Kidney (tissue), 13 donors: ENCODE measurements at regions not wholly inside any gene's neighbourhood (a gene's known extent, or its start where the extent isn't known, plus 50 kb on each side); places are given as distances from the start of the nearest gene placed in this dataset.
"Not testable (repeated sequence)": the region's sequence is repeated elsewhere in the genome, so short reads cannot be mapped to it uniquely, and the experiment has no call there.

Experiments
- DNase-seq, 5 donors: peaks; one replicate each; pipeline ENCODE4 v3.0.0-alpha.2; 2013 to 2020
- FAIRE-seq: peaks from 2 replicates; lab custom pipeline; 2012; peaks lifted over from hg19 to GRCh38; lab: Jason Lieb, UNC
- H3K27ac ChIP-seq, 2 donors: one replicate each; pipeline ENCODE4 v1.7.0; 2013; ENCODE audit warnings: low read depth in 2 of 2, low read length in 2 of 2, inconsistent platforms in 1 of 2
- H3K27me3 ChIP-seq: one replicate; pipeline ENCODE4 v1.7.1; 2013; ENCODE audit warnings: low read length, inconsistent platforms; ENCODE audit not compliant: control insufficient read depth, insufficient read depth
- H3K36me3 ChIP-seq, 3 donors: one replicate each; pipeline versions ENCODE4 v1.7.0 to v1.7.1; 2013; ENCODE audit warnings: low read length in 3 of 3, control low read depth in 1 of 3, inconsistent platforms in 1 of 3; ENCODE audit not compliant: insufficient read depth in 3 of 3, control insufficient read depth in 2 of 3
- H3K4me1 ChIP-seq, 3 donors: one replicate each; pipeline versions ENCODE4 v1.7.0 to v1.7.1; 2013; ENCODE audit warnings: low read length in 3 of 3, inconsistent platforms in 1 of 3, low read depth in 1 of 3; ENCODE audit not compliant: control insufficient read depth in 2 of 3, insufficient read depth in 2 of 3
- H3K4me3 ChIP-seq, 3 donors: one replicate each; pipeline versions ENCODE4 v1.7.0 to v1.8.1; 2013; ENCODE audit warnings: low read length in 3 of 3, control low read depth in 1 of 3, inconsistent platforms in 1 of 3
- H3K9ac ChIP-seq, 3 donors: one replicate each; pipeline versions ENCODE4 v1.7.0 to v1.7.1; 2013; ENCODE audit warnings: low read length in 3 of 3, control low read depth in 1 of 3, inconsistent platforms in 1 of 3
- H3K9me3 ChIP-seq, 3 donors: one replicate each; pipeline versions ENCODE4 v1.7.0 to v1.7.1; 2013; ENCODE audit warnings: low read length in 3 of 3, control low read depth in 1 of 3, inconsistent platforms in 1 of 3; ENCODE audit not compliant: control insufficient read depth in 2 of 3, insufficient read depth in 1 of 3
- CTCF ChIP-seq: IDR thresholded peaks from 3 replicates; pipeline ENCODE4 v1.5.1; 2012; ENCODE audit warnings: mild to moderate bottlenecking, moderate library complexity, borderline replicate concordance; ENCODE audit not compliant: insufficient read depth; ENCODE audit errors: extremely low read depth
- intact Hi-C: fragments of 100-400 bp; cut with DNase I; formaldehyde crosslinking; loops from one replicate; pipeline ENCODE4 v1.11.1; 2022
- donor health status: control.
- donor health status: control.
- donor health status: control.
- donor health status: control.
- donor health status: control.
- donor health status: DM: yes; HTN: yes; CAD: no.
- donor health status: Normal renal cell carcinoma (clear cell type).

DNA sequence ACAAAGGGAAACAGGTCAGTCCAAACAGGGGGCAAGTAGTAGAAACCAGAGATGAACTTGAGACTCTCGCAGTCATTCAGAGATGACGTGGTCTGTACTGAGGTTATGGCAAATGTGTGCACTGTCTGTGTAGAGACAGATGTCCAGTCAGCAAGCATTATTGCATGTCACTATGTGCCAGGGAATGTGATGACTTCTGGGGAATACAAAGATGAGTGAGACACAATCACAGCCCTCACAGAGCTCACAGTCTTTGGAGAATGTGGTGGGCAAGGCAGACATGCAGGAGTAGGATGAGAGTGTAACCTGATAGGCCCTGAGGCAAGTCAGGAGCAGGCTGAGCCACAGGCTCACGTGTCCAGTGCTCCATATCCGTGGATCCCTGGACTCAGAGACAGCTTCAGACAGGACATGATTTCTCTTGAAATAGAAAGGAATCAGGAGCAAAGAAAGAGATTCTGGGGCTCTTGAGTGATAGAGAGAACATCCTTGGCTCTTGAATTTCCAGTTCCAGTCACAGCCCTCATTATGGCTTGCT, 550.7 kb downstream of the ETS1 start:
- H3K27ac ChIP-seq, result no peak overlapping the region
- no peaks in the 10 kb centered on the region for H3K36me3 ChIP-seq
- peaks cover 0 to 2% (median 0%) of the 10 kb centered on the region in 3 donors for H3K4me1 ChIP-seq
- FAIRE-seq (no peak), DNase-seq (no peak)
- no peak overlapping the region for H3K9ac ChIP-seq
- no peak overlapping the region for H3K4me3 ChIP-seq
- H3K27me3 ChIP-seq, result no peaks in the 10 kb centered on the region
- TF ChIP-seq CTCF, result no peak
- no peaks in the 10 kb centered on the region for H3K9me3 ChIP-seq
- intact Hi-C loops, result no loop called here

DNA sequence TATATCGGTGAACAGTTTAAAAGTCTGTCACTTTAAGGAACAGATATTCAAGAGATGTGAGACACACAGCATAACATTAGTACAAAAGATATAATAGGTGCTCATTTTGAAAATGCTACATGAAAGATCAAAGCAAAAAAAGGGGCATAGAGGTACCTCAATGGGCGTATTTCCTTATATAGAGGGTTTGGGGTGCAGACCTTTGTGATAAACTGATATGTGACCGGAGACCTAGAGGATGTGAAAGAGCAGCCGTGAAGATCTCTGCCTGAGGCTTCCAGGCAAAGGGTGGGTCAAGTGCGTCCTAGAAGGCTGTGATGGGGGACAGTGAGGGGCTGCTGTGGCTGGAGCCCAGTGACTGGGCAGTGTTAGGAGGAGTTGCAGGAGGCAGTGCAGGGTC, 551.4 kb downstream of the ETS1 start:
- no peak for TF ChIP-seq CTCF
- no peak for FAIRE-seq
- Histone ChIP-seq H3K4me3 (no peak overlapping the region), H3K27ac (no peak overlapping the region), H3K4me1 (peaks cover 0 to 2% (median 0%) of the 10 kb centered on the region in 3 donors), H3K36me3 (no peaks in the 10 kb centered on the region), H3K27me3 (no peaks in the 10 kb centered on the region), H3K9ac (no peak overlapping the region), H3K9me3 (no peaks in the 10 kb centered on the region)
- intact Hi-C loops, result no loop called here
- no peak for DNase-seq

GRCh38 chr11:128031538-128032134, 555.7 kb downstream of the ETS1 start:
- DNase-seq (peak in 4 of 5 donors; percentile 49 to 82 (median 59)), FAIRE-seq (peak; percentile 66)
- H3K9me3 ChIP-seq, H3K27ac ChIP-seq, H3K36me3 ChIP-seq, H3K27me3 ChIP-seq, H3K4me1 ChIP-seq, intact Hi-C loops, H3K4me3 ChIP-seq, H3K9ac ChIP-seq: not testable (repeated sequence)
- TF ChIP-seq CTCF, result peak; percentile 80
